Putamen (tissue), 1 donor: ENCODE measurements at regions not wholly inside any gene's neighbourhood (a gene's known extent, or its start where the extent isn't known, plus 50 kb on each side); places are given as distances from the start of the nearest gene placed in this dataset.
A peak's percentile ranks its signal among the peaks of the same experiment; 100 is the strongest.

Experiments
- DNase-seq: peaks from one replicate; pipeline ENCODE4 v3.0.0-alpha.2; 2016; ENCODE audit warnings: low spot score

DNA sequence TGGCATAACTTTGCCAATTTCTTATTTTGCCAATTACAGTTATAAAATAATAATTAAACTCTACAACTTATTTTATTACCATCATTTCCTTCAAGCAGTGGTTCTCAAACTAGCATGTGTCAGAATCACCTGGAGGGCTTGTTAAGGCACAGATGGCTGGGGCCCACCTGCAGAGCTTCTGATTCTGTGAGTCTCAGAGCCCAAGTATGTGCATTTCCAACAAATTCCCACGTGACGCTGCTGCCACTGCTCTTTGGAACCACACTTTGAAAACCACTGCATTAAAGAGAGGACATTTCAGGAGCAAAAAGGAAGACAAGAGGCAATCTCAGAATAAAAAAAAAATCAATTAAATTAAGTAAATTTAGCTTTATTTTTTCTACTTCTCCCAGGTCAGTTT lies 94.0 kb upstream of the HNRNPA3 start:
- no peak for DNase-seq

DNA sequence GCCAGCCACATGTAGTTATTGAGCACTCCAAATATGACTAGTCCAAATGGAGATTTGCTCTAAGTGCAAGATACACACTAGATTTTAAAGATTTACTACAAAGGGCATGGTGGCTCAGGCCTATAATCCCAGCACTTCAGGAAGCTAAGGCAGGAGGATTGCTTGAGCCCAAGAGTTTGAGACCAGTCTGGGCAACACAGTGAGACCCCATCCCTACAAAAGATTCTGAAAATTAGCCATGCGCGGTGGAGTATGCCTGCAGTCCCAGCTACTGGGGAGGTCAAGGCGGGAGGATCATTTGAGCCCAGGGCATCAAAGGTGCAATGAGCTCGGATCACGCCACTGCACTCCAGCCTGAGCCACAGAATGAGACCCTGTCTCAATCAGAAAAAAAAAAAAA lies 93.5 kb upstream of the HNRNPA3 start:
- no peak for DNase-seq

DNA sequence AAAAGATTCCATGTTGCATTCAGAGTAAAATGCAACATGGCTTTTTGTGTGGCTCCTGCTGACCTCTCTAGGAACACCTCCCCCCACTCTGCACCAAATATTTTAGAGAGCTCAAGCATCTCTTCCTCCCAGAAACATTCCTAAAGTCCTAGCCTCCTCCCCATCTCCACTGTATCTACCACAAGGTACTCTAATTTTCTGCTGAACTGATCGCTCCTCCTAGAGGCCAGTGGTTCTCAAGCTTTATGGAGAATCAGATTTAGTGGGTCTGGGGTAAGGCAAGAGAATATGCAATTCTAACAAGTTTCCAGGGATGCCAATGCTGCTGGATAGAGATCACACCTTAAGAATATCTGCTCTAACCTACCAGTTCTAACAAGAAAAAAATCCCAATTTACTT lies 89.5 kb upstream of the HNRNPA3 start:
- DNase-seq = no peak

DNA sequence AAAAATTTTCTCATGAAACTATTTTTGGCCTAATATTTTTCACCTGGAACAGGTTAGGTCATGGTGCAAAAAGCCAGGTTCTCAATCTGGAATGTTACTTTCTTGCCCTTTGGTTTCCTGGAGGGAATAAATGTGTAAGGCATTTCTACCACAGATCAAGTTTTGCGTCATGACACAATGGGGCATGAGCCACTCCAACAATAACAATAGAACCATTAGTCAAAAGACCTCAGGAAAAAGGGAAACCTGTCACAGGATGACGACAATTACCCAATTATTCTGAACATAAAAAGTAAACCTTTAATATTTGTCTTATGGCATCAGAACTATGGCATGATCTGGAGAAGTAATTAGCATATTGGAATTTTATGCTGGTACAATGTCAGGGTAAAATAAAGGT lies 88.2 kb upstream of the HNRNPA3 start:
- no peak for DNase-seq

DNA sequence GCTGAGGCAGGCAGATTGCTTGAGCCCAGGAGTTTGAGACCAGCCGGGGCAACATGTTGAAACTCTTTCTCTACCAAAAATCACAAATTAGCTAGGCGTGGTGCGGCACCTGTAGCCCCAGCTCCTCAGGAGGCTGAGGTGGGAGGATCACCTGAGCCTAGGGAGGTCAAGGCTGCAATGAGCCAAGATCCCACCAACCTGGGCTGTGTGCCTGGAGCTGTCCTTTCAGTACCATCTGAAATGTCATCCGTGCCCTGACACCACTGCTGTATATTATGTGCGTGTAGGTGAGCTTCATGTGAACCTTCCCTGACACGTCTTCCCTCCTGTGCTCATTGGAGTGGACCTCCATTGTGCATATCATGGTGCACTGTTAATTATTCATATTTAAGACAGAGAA lies 84.8 kb upstream of the HNRNPA3 start:
- no peak for DNase-seq

DNA sequence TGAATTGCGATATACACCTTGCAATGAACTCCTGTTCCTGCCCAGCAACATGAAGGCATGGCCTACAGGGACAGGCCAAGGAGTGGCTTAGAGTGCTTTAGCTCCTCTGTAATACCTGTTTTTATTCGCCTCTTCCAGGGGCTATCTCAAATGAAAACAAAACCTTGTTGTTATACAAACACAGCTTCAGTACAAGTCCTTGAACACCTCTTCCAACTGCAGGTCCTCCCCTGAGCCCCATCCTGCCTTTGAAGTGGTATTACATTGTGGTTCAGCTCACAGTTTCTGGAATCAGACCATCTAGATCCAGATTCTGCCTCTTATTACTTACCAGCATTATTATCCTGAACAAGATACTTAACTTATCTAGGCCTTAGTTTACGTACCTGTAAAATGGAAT lies 83.0 kb upstream of the HNRNPA3 start:
- no peak for DNase-seq

DNA sequence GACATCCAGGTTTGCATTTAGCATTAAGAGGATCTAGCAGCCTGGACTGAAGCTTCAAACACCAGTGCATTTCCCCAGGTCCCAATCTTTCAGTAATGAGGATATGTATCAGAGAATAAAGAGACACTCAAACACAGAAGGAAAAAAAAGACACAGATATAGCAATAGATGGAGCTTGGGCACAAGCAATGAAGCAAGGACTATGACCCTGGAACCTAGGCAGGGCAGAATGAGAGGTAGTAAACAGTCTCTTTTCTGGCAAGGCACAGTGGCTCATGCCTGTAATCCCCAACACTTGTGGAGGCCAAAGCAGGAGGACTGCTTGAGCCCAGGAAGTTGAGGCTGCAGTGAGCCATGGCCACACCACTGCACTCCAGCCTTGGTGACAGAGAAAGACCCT lies 80.7 kb upstream of the HNRNPA3 start:
- DNase-seq = no peak

DNA sequence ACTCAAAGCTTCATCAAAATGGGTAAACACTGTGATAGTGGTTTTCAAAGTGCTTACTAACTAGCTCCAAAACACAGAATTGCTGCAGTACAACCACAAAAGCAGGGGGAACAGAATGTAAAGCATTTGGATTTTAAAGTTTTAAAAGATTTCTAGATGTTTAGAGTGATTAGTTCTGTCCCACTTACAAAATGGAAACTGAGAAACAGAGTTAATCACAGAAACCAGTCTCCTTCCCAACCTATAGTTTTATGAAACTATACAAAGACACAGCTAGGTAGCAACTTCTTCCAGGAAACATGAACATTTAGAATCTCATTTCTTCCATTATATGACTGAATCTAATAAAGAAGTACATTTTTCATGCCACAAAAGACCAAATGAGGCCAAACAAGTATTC lies 73.8 kb upstream of the HNRNPA3 start:
- no peak for DNase-seq

DNA sequence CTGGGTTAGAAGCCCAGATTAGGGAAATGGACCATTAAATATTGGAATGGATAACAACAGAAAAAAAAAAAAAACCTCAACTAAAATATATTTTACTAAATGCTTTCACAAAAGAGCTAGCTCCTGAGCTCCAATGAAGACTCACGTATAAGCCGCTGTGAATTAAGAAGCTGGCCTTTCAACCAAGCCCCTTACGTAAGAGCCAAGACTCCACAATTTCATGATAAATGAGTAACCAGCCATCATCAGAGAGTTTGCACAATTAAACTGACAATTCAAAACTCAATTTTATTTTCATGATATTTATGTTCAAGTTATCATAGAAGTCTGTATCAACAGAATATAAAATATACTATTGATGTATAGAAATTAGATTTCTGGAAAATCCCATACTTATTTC lies 70.7 kb upstream of the HNRNPA3 start:
- DNase-seq = no peak

DNA sequence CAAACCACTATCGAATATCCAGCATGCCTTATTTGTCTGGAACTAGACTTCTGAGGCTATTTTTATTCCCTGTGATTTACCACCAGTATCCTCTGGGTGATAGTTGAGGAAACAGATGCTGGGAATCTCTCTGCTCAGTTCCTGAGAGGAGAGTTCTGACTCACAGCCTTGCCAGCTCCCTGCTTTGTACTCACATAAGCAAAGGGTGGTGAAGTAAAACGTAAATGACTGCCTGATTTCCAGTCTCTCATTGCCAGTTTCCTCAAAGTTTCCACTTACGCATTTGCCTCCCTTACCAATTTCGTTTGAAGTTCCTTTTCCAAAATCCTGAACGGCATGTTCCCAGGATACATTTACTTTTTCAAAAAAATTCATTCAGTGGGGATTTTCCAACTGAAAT lies 69.2 kb upstream of the HNRNPA3 start:
- DNase-seq = no peak

DNA sequence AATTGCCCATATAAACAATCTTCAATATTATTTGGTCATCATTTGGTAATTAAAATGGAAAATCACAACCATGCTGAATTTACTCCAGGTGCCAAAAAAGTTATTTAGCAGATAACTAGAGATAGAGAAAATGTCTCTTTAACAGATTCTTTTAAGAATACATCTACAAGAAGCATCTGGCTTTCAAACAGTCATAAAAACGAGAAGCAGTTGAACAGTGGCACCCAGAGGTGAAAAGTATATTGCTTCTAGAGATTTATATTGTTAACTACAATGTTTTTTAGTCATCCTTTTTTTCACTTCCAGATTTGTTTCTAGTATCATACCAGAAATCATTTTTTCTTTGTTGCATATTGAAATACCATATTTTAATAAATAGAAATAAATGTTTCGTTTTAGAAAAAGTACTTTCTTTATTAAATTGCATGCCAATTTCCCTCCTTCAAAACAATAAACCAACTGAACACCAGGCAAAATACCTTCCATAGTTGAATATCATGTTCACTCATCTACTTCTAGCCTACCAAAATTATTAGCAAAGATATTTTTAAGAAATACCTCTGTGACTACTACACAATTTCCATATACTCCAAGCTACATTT lies 65.4 kb upstream of the HNRNPA3 start:
- DNase-seq = no peak

DNA sequence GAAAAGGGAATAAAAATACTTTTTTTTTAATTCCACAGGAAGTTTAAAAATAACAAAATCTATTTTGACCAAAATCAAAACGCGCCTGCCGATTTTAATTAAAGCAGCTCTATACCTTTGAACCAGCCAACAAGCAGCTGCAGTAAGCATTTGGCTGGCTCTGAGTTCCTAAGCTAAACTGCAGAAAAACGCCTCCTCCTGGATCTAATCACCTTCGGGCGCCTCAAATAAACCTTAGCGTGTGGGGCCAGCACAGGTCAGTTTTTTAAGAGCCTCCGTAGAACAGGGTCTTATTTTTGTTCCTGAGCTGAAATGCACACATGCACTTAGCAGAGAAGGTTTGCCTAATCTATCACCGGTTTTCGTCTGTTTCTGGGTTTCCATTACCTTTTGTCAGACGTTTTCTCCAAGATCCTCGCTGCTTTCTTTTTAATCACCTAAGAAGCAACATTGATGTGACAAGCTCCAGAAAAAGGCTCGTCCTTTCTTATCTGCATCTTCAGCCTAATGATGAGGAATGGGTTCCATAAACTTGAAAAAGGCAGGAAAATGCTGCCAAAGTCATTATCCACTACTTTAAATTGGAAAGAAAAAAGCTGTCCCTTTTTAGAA lies 64.7 kb upstream of the HNRNPA3 start:
- DNase-seq = no peak

DNA sequence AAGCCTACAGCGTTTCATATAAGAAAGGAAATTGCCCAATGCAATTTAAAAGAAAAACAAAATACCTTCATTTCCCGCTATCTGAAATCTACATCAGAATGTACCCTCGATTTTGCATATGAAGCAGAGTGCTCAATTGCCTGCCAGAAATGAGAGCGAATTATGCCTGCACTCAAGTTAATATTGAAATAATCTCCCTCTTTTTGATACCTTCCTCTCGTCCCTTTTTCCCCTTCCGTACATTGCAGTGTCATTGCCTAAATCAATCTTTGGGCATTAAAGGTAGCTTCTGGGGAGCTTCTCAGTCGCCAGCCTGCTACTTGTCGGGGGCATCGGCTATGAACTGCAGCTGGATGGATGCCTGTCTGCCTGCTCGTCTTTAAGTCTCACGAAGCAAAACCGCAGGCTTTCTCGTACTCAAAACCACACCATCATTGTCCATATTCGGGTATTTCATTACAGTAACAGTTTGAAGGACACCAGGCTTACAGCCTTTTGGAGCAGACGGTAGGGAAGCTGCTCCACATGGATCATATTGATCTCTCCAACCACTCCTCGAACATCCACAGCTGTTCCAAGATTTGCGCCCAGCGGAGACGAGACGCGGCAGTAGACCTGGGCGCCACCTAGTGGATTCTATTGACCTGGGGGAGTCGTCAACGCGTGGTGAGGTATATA lies 64.0 kb upstream of the HNRNPA3 start:
- DNase-seq = peak; percentile 66

DNA sequence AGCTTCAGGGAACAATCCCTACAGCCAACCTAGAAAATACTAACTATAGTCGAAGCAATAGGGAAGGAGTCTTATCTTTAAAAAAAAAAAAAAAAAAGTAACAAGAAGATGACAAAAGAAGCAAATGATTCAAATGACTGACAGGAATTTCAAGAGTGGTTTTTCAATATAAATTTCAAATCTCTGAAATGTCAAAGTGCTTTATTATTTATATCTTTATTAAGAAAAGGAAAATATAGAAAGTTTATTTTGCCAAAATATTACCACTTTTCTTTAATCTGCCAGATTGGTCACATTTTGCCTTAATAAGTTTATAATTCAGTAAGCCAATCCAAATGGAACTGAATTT lies 63.5 kb upstream of the HNRNPA3 start:
- no peak for DNase-seq

DNA sequence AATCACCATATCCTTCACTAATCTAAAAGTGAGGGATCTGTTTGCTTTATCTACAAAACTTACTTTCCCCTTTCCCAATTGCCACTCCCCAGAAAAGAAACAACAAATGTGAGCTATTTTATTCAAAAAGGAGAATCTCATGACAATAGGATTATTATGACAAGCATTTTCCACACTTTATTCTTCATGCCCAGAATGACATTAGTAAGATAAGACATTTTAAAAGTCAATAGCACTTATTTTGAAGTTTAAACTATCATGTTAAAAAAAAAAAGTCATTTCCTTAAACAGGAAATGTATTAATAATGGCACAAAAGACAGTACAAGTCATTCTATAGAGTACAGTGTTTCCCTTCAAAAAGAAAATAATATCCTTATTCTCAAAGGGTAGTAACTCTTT lies 58.8 kb upstream of the HNRNPA3 start:
- DNase-seq = no peak

DNA sequence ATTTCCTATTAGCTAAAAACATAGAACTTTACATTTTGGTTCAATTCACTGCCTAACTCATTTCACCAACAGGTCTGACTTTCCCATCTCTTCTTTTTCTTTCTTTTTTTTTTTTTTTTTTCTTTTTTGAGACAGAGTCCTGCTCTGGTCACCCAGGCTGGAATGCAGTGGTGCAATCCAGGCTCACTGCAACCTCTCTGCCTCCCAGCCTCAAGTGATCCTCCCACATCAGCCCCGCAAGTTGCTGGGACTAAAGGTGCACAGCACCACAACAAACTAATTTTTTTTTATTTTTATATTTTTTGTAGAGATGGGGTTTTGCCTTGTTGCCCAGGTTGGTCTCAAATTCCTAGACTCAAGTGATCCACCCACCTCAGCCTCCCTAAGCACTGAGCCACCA lies 57.8 kb upstream of the HNRNPA3 start:
- DNase-seq = no peak

DNA sequence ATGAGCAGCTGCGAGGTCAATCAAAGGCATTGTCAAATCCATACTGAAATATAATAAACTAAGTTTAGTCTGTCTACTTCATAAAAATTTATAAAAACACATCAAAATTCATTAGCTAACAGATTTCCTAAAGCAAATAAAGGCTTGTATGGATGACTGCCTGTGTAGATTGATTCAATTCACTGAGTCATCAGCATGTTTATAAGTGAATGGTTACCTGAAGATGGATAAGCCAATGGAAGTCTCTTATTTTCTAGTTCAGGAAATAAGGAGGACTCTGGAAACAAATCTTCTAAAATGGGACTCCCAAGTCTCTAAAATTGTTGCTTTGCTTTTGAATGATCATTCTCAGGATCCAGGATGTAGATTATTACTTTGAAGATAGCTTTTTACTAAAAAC lies 57.0 kb upstream of the HNRNPA3 start:
- no peak for DNase-seq

DNA sequence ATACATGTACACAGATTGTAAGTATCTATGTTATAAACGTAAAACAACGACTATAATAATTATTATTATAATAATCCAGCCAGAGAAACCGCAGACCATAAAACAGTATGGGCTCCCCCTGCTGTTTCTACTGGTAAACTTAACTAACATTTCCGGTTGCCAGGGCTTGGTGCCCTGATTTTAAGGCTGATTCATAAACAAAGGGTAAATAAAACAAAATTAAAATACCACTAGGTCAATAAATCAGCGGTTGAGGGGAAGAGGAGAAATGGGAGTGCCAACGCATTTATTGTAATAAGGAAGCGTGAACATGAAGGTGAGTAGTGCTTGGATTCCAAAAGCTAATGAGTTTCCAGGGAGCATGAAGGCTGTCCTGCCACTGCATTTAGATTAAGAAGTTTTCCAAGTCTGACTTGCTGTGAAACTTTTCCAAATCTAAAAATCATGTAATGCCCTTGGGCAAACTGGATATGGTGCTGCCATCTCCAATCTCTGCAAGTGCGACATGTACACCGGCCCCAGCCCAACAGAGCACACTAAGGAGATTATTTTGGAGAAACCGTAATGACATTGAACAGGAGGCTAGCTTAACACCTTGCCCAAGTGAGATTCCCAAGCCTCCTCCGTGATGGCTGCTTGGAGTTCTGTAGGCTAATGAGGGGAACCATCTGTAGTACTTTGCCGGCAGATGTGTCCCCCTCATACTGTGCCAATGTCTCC lies 50.7 kb upstream of the HNRNPA3 start:
- no peak for DNase-seq
